SK-MEL-5 (cell line): ENCODE measurements at regions not wholly inside any gene's neighbourhood (a gene's known extent, or its start where the extent isn't known, plus 50 kb on each side); places are given as distances from the start of the nearest gene placed in this dataset.

Experiments used
- DNase-seq: peaks from one replicate; pipeline ENCODE4 v3.0.0-alpha.2; 2016; ENCODE audit warnings: low read depth, low spot score
- in situ Hi-C: cut with HindIII; loops from 2 replicates; pipeline ENCODE4 v1.10.0; 2016; ENCODE audit warnings: low sequenced_read_pairs, high pct_unique_total_duplicates, low pct_unique_long_range_greater_than_20kb

- in situ Hi-C loops = no loop called here
- peak; percentile 36 for DNase-seq
Measured at GRCh38 chr10:28250782-28251181, 52.1 kb downstream of the MPP7 start.

DNA sequence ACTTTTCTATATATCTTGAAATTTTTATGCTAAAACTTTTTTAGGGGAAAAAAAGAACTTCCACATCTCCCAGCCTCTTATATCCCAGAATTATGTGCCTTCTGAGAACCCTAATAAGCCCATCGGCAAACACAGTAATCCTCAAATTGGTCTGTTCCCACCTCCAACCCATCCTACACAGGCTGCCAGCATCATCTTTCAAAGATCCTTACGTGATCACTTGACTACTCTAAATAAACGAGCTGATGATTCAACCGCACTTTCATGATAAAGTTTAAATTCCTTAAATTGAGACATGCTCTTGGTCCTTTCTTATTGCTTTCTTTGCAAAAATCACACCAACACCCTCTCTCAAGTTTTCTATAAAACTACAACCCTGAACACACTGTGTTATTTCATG is 52.5 kb downstream of the MPP7 start:
- in situ Hi-C loops = no loop called here

GRCh38 chr10:28249512-28249911 is 53.4 kb downstream of the MPP7 start:
- DNase-seq = no peak

More for the DNA sequence above, 52.5 kb downstream of the MPP7 start:
- no peak for DNase-seq

DNA sequence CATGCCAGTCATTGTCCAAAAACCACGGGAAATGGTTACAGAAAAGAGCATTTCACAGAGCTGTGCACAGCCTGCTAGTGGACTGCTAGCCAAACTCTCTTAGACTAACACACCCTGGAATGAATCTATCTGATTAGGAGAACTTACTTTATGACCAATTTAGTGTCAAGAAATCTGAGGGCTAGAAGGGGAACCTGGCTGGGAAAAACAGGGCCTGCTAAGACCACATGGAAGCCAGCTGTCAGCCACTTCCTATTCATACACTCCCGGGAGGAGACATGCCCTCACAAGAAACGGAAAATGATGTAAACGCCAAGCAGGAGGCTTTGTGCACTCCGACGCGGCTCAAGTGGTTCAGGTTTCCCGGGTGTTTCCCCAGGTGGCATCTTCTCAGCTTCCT is 54.8 kb downstream of the MPP7 start:
- no peak for DNase-seq
- in situ Hi-C loops = no loop called here

More at GRCh38 chr10:28249512-28249911, 53.4 kb downstream of the MPP7 start:
- in situ Hi-C loops = no loop called here

- no peak for DNase-seq
- in situ Hi-C loops = no loop called here
Measured at GRCh38 chr10:28246023-28246422, 56.8 kb downstream of the MPP7 start.

- no peak for DNase-seq
- in situ Hi-C loops = no loop called here
Measured at GRCh38 chr10:28243923-28244322, 58.9 kb downstream of the MPP7 start.

GRCh38 chr10:28242555-28243204 is 60.2 kb downstream of the MPP7 start:
- in situ Hi-C loops = no loop called here
- DNase-seq = peak; percentile 37

DNA sequence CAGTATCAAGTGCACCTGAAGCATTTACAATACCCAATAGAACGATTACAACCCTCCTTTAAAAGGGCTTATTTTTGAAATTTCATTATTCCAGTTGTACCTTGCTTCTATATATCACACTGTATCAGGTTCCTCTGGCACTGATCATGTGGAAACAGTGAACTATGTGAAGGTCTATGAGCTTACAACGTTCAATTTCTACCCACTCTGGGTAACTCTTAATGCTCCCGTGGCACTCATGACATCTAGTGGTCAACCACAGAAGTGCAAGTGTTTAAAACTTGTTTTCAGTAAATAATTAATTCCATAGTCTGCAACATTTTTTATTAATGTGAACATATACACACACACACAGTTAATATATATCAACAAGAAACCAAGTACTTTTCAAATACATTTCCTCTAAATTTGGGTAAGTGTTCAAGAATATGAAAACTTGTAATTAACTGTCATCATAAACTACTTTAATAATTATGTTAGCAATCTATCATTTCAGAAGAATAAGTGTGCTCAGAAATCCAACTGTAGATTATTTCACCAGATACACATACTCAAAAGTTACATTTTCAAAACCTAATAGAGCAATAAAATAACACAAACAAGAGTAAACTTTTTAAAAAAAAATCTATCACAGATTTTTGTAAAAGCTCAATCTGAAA is 61.0 kb downstream of the MPP7 start:
- peak; percentile 62 for DNase-seq
- in situ Hi-C loops = no loop called here

- DNase-seq = no peak
- in situ Hi-C loops = no loop called here
Measured at GRCh38 chr10:28240400-28240799, 62.5 kb downstream of the MPP7 start.

DNA sequence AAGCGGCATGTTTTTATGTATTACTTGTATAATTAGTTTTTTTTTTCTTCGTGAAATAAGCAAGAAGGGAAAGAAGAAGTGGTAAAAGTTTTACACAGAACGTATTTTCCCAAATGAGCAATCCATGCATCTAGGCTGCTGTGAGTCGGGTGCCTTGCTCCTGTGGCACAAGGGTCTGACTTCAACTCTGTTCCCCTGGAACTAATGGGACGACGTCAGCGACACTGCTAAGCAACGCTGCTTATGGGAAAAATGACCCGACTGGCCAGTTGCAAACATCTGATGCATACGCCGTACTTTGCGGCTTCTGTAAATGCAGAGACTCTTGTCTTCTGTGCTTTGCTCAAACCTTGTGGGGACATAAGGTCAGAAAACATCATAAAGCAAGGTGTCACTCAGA is 66.3 kb downstream of the MPP7 start:
- no peak for DNase-seq
- in situ Hi-C loops = no loop called here

DNA sequence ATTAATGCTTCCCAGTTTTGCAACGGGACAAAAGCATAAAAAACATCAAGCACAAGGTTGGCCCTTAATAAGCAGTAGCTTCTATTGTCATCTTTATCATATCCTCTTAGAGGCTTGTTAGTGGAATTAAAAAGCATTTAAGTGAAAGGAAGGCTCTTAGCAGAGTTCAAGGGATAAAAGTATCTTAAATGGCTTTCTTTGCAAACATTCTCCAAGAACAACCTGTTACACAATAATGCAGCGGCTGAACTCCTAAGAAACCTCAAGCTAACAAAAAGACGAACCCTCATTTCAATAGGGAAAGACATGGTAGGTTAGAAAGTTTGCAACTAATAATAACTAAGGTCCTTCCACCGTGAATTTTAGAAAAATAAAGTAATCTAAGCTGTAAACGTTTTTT is 82.1 kb downstream of the MPP7 start:
- in situ Hi-C loops = no loop called here
- DNase-seq = no peak

GRCh38 chr10:28219251-28219650 is 83.6 kb downstream of the MPP7 start:
- DNase-seq = no peak
- in situ Hi-C loops = no loop called here

GRCh38 chr10:28217848-28218247 is 85.0 kb downstream of the MPP7 start:
- in situ Hi-C loops = no loop called here
- DNase-seq = no peak

GRCh38 chr10:28215930-28216329 is 86.9 kb downstream of the MPP7 start:
- DNase-seq = no peak
- in situ Hi-C loops = no loop called here

DNA sequence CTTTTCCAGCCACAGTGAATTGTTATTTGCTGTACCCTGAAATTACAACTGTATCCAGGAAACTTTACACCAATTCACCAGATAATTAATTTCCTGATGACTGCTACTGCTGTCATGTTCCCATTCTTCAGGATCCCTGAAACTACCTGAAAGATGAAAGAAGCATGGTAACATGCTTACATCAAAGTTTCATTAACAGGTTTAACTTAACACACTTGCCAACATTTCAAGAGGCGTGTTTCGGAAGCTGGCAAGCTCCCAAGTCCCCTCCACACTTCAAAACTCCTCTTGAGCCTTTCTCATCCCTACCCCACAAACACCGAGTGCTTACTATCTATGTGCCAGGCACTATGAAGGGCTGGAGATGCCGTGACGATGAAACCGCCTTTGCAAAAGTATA is 88.6 kb downstream of the MPP7 start:
- in situ Hi-C loops = no loop called here

GRCh38 chr10:28211759-28212158 is 91.1 kb downstream of the MPP7 start:
- no peak for DNase-seq
- in situ Hi-C loops = no loop called here

More for the DNA sequence above, 88.6 kb downstream of the MPP7 start:
- DNase-seq = no peak

DNA sequence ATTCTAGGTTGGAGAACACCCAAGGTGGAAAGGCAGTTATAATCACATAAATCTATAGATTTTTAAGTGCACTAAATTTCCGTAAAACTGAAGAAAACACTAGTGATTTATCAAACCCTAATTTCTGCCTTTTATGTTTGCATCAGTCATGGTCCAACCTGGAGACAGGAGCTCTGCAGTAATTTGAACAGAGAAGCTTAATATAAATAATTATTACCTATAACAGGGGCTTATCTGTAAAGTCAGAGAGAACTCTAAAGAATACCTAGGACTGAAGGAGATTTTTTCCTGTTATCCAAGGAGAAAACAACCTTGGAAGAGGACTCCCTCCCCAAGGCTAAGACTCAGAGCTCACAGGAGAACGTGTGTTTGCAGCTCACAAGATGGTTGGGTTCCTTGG is 95.1 kb downstream of the MPP7 start:
- in situ Hi-C loops = no loop called here
- DNase-seq = no peak

GRCh38 chr10:28202941-28203352 is 99.9 kb downstream of the MPP7 start:
- in situ Hi-C loops = no loop called here
- no peak for DNase-seq
